Cardiac fibroblast (primary cell): ENCODE measurements at regions not wholly inside any gene's neighbourhood (a gene's known extent, or its start where the extent isn't known, plus 50 kb on each side); places are given as distances from the start of the nearest gene placed in this dataset.
"Not testable (repeated sequence)": the region's sequence is repeated elsewhere in the genome, so short reads cannot be mapped to it uniquely, and the experiment has no call there.

Source experiments
- DNase-seq, 2 donors: peaks; one replicate each; pipeline versions ENCODE4 v3.0.0 to v3.0.0-alpha.2; 2010; ENCODE audit warnings: low read depth in 2 of 2
- H3K4me3 ChIP-seq, 2 donors: replicated peaks in 1 of 2; 1 replicate in 1 of 2; 2 replicates in 1 of 2; pipeline ENCODE4 v1.5.1; 2011; ENCODE audit warnings: low read depth in 2 of 2, low read length in 2 of 2, mild to moderate bottlenecking in 2 of 2, moderate library complexity in 1 of 2
- CTCF ChIP-seq: IDR thresholded peaks from one replicate; pipeline ENCODE4 v1.5.1; 2011; ENCODE audit warnings: low read depth, mild to moderate bottlenecking, low read length, inconsistent platforms

- H3K4me3 ChIP-seq = no peak overlapping the region
- no peak for TF ChIP-seq CTCF
- DNase-seq = no peak
These were observed 192.9 kb upstream of the NECTIN3 start for GRCh38 chr3:110878692-110879091.

- H3K4me3 ChIP-seq = no peak overlapping the region
- DNase-seq = peak; percentile 47 to 64
- TF ChIP-seq CTCF = peak; percentile 15
These were observed 190.5 kb upstream of the NECTIN3 start for GRCh38 chr3:110881069-110881468.

- no peak for DNase-seq
- TF ChIP-seq CTCF = no peak
- H3K4me3 ChIP-seq = no peak overlapping the region
These were observed 185.3 kb upstream of the NECTIN3 start for GRCh38 chr3:110886222-110886893.

GRCh38 chr3:110887176-110887575, 184.4 kb upstream of the NECTIN3 start:
- H3K4me3 ChIP-seq = no peak overlapping the region
- no peak for DNase-seq
- no peak for TF ChIP-seq CTCF

GRCh38 chr3:110888625-110889375, 182.8 kb upstream of the NECTIN3 start:
- H3K4me3 ChIP-seq, DNase-seq: not testable (repeated sequence)

GRCh38 chr3:110889376-110889699, 182.3 kb upstream of the NECTIN3 start:
- DNase-seq = not testable (repeated sequence)

GRCh38 chr3:110894574-110894973, 177.0 kb upstream of the NECTIN3 start:
- no peak for DNase-seq
- TF ChIP-seq CTCF = no peak
- H3K4me3 ChIP-seq = no peak overlapping the region

More at GRCh38 chr3:110889376-110889699, 182.3 kb upstream of the NECTIN3 start:
- H3K4me3 ChIP-seq = not testable (repeated sequence)

GRCh38 chr3:110895054-110895453, 176.6 kb upstream of the NECTIN3 start:
- H3K4me3 ChIP-seq = no peak overlapping the region
- no peak for TF ChIP-seq CTCF
- no peak for DNase-seq
